ENCODE measurements at regions not wholly inside any gene's neighbourhood (a gene's known extent, or its start where the extent isn't known, plus 50 kb on each side); places are given as distances from the start of the nearest gene placed in this dataset.

- H3K4me3 ChIP-seq (ENCODE audit: low read depth, low read length): no peak overlapping the region
- no peak for TF ChIP-seq CTCF (IDR thresholded peaks at IDR 0.05; ENCODE audit: borderline replicate concordance, insufficient read depth, low read depth, low read length)
Measured at GRCh38 chr2:5798084-5798483, 105.9 kb downstream of the SOX11 start.

- TF ChIP-seq CTCF (IDR thresholded peaks at IDR 0.05; ENCODE audit: borderline replicate concordance, insufficient read depth, low read depth, low read length): no peak
- no peak overlapping the region for H3K4me3 ChIP-seq (ENCODE audit: low read depth, low read length)
Measured at GRCh38 chr2:5799348-5799747, 107.2 kb downstream of the SOX11 start.

- no peak for TF ChIP-seq CTCF (IDR thresholded peaks at IDR 0.05; ENCODE audit: borderline replicate concordance, insufficient read depth, low read depth, low read length)
- no peak overlapping the region for H3K4me3 ChIP-seq (ENCODE audit: low read depth, low read length)
Measured at GRCh38 chr2:5803547-5803946, 111.4 kb downstream of the SOX11 start.

GRCh38 chr2:5818961-5819600 lies 126.9 kb downstream of the SOX11 start:
- no peak overlapping the region for H3K4me3 ChIP-seq (ENCODE audit: low read depth, low read length)
- no peak for TF ChIP-seq CTCF (IDR thresholded peaks at IDR 0.05; ENCODE audit: borderline replicate concordance, insufficient read depth, low read depth, low read length)

GRCh38 chr2:5824126-5824525 lies 131.9 kb downstream of the SOX11 start:
- no peak overlapping the region for H3K4me3 ChIP-seq (ENCODE audit: low read depth, low read length)
- no peak for TF ChIP-seq CTCF (IDR thresholded peaks at IDR 0.05; ENCODE audit: borderline replicate concordance, insufficient read depth, low read depth, low read length)

GRCh38 chr2:5825686-5826085 lies 133.5 kb downstream of the SOX11 start:
- TF ChIP-seq CTCF (IDR thresholded peaks at IDR 0.05; ENCODE audit: borderline replicate concordance, insufficient read depth, low read depth, low read length): no peak
- H3K4me3 ChIP-seq (ENCODE audit: low read depth, low read length): no peak overlapping the region

GRCh38 chr2:5826979-5827655 lies 134.9 kb downstream of the SOX11 start:
- no peak overlapping the region for H3K4me3 ChIP-seq (ENCODE audit: low read depth, low read length)
- no peak for TF ChIP-seq CTCF (IDR thresholded peaks at IDR 0.05; ENCODE audit: borderline replicate concordance, insufficient read depth, low read depth, low read length)

Data from GM12875 (cell line).